ENCODE measurements at regions not wholly inside any gene's neighbourhood (a gene's known extent, or its start where the extent isn't known, plus 50 kb on each side); places are given as distances from the start of the nearest gene placed in this dataset.

- DNase-seq: no peak
Observed at GRCh38 chrX:20596856-20597255, 330.1 kb upstream of the RPS6KA3 start.

DNA sequence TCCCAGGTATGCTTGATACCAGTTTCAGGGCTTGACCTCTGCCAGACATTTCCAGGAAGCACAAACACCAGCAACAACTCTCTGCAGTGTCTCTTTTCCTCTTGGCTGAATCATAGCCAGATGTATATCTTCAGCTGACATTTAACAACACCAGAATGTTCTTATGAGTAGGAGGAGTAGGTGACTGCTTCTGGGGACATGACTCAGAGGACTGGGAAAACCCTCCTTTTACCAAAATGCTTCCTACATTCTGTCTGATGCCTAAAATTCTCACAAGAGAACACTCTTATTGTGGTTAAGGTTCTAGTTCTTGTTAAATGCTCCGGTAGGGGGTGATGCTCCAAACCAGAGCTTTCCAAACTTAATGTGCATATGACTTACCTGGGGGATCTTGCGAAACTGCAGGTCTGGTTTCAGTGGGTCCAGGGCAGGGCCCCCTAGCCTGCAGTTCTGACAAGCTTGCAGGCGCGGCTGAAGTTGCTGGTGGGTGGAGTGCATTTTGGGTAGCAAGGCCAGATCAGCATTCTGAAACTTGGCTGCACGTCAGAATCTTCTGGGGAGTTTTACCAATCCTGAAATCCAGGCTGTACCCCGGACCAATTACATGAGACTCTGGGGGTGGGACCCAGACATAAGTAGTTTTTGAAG lies 329.3 kb upstream of the RPS6KA3 start:
- DNase-seq: no peak

GRCh38 chrX:20594985-20595384 lies 328.3 kb upstream of the RPS6KA3 start:
- no peak for DNase-seq

DNA sequence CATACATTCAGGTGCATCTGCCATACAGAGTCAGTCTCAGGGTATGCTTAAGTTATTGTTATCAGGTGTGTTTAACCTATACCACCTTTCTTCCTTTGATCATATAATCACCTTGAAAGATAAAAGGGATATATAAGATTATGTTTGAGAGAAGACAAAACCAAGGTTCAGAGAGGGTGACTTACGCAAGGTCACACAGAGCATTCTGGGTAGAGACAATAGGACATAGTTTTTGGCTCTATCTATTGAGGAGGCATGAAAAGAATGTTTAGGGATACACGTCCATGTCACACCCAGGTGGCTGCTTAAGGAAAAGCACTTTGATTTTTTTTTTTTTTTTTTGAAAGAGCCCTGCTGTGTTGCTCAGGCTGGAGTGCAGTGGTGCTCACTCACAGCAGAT lies 327.1 kb upstream of the RPS6KA3 start:
- DNase-seq: no peak

- DNase-seq: no peak
Observed at GRCh38 chrX:20593402-20593801, 326.7 kb upstream of the RPS6KA3 start.

- DNase-seq: no peak
Observed at GRCh38 chrX:20591246-20591645, 324.5 kb upstream of the RPS6KA3 start.

GRCh38 chrX:20585782-20586181 lies 319.1 kb upstream of the RPS6KA3 start:
- DNase-seq: no peak

GRCh38 chrX:20571611-20572010 lies 304.9 kb upstream of the RPS6KA3 start:
- DNase-seq: no peak

GRCh38 chrX:20567108-20567507 lies 300.4 kb upstream of the RPS6KA3 start:
- no peak for DNase-seq

DNA sequence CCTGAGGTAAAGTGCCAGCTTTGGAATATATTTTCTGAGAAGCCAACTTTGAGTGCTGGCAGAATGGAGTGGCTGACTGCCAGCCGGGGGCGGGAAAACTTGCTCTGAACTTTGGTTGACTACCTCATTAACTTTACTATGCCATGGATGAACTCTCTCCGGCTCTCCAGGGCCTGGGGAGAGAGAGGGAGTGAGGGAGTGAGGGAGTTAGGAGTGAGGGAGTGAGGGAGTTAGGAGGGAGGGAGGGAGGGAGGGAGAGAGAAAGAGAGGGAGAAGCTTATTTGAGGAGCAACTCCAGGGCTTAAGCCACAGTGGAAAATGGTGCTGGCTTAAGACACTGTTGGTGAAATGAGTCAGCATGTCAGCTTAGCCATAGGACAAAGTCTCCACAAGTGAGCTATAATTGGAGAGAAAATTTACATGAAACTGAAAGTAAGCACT lies 280.9 kb upstream of the RPS6KA3 start:
- DNase-seq: no peak

DNA sequence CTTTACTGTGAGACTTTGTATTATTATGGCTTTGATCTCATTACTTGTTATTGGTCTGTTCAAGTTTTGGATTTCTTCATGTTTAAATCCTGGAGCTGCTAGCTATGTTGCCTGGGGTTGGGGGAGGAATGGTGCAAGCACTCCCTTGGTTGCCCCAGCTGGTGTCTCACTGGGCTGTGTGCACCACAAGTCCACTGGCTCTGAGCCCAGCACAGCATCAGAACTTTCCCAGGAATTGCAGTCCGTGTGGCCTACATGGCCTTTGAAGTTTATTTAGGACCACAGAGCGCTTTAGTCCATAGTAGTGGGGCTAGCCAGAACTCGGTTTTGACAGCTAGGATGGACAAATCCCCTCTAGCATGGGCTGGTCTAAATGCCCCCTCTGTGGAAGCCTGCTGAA lies 278.8 kb upstream of the RPS6KA3 start:
- no peak for DNase-seq

DNA sequence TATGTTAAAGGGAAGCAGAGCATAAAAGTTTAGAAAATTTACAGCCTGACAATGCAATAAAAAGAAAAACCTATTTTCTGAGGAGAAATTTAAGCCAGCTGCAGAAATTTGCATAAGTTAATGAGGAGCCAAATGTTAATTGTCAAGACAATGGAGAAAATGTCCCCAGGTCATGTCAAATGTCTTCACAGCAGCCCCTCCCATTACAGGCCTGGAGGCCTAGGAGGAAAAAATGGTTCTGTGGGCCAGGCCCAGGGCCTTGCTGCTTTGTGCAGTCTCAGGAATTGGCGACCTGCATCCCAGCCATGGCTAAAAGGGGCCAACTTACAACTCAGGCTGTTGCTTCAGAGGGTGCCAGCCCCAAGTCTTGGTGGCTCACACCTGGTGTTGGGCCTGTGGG lies 275.4 kb upstream of the RPS6KA3 start:
- DNase-seq: no peak

DNA sequence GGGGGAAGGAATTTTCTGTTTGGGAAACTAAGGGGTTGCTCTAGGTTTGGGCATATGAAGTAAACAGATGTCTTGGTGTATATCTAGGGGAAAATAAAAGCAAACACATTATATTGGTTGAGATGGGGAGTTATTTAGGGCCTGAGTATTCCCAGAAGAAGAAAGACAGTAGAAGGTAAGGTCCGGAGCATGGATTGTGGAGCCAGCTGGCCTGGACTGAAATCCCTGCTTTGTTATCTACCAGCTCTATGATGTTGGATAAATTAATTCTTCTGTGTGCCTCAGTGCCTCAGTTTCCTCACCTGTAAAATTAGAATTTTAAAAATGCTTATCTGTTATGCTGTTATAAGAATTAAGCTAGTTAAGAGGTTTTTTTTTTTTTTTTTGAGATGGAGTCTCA lies 272.3 kb upstream of the RPS6KA3 start:
- no peak for DNase-seq

DNA sequence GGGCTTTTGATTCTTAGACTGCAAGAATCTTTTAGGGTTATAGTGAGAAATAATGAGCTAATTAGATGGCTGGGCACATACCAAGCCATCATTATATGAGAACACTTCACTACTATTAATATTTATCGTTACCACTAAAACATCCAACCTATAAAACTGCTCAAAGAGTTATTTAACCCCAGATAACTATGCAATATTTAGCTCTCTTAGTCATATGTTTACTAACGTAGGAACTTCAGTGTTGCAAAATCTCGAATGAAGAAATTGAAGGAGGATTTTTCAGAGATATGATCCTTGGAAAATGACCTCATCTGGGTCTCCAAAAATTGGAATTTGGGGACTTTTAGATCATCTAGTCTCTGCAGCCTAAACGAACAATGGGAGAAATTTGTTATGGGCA lies 265.0 kb upstream of the RPS6KA3 start:
- DNase-seq: no peak

DNA sequence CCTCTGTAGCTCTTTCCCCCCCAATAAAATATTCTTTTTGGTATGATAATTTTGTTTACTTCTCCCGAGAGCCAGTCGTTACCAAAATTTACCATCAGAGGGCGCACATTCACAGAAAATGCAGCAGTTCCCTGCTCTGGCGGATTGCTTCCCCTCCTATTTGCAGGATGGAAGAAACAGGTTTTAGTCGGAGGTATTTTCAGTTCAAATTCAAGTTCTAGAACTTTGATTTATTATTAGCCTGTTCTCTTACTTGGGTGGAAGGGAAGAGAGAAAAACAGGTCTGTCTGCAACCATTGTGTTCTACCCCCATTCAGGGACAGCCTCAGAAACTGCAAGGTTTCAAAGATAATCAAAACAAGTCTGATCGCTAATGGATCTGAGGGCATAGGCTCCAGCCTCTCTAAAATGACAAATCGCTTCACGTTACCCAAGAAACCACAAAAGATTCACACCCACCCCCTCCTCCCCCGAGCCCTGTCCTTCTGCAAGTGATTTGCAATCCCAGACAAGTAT lies 263.8 kb upstream of the RPS6KA3 start:
- no peak for DNase-seq

GRCh38 chrX:20529711-20530110 lies 263.0 kb upstream of the RPS6KA3 start:
- DNase-seq: no peak

DNA sequence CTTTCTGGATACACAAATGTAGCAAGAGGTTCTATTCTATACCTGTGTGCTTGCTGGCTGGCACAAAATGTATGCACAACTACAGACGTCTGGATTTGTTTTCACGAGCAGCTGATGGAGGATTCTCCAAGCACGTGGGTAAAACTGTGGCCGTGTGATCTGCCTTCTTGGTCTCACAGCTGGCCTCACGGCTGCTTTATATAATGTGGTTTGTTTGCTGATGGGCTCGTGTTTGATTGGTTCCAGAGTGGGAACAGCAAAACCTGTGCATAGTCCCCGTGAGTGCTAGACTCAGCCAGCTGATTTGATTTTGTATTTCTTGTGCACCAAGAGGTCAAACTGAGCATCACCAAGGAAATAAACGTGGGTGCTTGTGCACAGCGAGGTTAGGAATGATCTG lies 262.6 kb upstream of the RPS6KA3 start:
- no peak for DNase-seq

GRCh38 chrX:20527558-20528011 lies 260.9 kb upstream of the RPS6KA3 start:
- no peak for DNase-seq

DNA sequence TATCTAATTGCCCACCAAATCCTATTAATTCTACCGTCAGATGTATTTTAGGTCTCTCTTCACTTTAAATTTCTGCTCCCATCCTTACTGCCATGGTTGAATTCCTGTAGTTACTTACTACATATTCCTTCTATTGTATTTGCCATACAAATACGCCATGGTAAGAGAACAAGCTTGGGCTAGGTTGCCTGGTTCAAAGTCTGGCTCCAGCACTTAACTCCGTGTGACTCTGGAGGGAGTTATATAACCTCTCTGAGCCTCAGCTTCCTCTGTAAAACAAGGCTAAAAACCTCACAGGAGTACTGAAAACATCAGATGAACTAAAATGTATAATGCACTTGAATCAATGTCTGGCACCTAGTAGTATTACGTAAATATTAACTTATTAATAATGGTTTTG lies 260.3 kb upstream of the RPS6KA3 start:
- DNase-seq: no peak

DNA sequence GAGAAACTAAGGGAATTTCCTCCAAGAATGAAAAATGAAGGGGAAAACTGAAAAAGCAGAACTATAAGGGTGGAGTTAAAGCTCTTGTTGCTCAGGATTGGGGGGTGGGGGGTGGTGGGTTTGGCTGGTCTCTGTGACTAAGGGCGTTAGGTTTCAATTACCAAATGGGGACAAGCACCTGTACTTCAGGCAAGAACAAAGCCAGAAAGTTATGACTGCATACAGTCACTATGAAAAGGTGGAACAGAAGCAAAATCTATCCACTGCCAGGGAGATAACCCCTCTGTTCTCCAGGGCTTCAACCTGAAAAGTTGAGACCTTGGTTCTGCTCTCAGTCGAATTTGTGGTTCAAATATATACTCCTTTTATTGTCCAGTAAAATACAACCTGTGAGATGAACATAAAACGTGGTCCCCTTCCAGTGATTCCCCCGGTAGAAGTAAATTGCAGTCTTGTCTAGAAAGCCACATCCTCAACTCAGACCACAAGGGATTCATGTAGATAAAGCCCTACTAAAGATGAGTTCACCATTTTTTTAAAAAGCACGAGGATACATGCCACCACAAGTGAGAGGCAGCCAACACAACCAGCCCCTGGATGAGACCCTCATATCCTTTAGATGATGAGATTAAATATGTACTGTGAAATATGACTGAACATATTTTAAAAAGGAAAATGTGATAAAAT lies 257.1 kb upstream of the RPS6KA3 start:
- DNase-seq: no peak

DNA sequence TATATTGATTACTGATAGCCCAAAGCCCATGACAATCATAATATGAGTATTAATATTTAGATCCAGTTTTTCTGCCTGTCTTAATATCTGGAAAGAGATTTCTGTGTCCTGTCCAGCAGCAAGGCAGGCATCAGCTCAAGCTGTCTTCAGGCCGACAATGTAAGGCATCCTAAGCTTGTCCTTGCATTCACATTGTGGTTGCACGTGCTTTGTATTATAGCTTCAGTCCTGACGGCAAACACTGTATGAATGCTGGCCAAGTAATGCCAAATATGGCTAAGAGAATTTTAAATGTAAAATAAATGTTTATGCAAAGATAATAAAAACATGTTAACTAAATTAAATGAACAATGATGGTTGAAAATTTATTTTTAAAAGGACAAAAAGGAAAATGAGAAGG lies 255.7 kb upstream of the RPS6KA3 start:
- no peak for DNase-seq

DNA sequence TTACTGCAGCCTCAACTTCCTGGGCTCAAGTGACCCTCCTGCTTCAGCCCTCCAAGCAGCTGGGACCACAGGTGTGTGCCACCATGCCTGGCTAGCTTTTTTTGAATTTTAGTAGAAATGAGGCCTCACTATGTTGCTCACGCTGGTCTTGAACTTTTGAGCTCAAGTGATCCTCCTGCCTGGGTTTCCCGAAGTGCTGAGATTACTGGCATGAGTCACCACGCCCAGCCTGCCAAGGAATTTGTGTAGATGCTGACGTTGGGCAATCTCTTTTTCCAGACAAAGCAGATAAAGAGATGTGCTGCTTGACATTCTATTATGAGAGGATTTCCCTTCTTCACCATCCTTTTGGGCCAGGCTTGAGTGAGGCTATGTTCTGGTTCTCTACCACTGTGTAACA lies 254.5 kb upstream of the RPS6KA3 start:
- no peak for DNase-seq

GRCh38 chrX:20519826-20520225 lies 253.1 kb upstream of the RPS6KA3 start:
- no peak for DNase-seq

- DNase-seq: no peak
Observed at GRCh38 chrX:20519146-20519545, 252.4 kb upstream of the RPS6KA3 start.

DNA sequence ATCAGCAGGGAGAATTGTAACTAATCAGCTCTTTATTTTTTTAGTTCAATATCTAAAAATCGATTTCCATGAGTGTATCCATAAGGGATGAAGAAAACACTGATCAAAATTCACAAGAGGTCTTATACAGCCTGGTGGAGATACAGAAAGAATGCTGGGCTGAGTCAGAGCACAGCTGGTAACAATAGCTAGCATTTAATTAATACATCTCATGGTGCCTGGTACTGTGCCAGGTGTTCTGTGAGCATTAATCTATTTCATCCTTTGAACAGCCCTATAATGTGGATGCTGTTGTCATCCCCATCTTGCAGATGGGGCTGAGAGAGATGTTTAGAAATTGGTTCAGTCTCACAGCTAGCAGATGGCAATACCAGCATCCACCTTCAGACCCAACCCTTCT lies 250.9 kb upstream of the RPS6KA3 start:
- DNase-seq: no peak
